GM19395 (cell line): ENCODE measurements at regions not wholly inside any gene's neighbourhood (a gene's known extent, or its start where the extent isn't known, plus 50 kb on each side); places are given as distances from the start of the nearest gene placed in this dataset.
A peak's percentile ranks its signal among the peaks of the same experiment; 100 is the strongest.

Experiments used
- ATAC-seq: cut with Tn5 transposase; IDR thresholded peaks from one replicate; pipeline ENCODE4 v1.9.1; 2021; ENCODE audit warnings: mild to moderate bottlenecking, moderate library complexity; ENCODE audit not compliant: unreplicated experiment

- ATAC-seq: no peak
Observed at GRCh38 chr19:29263305-29264135, 50.6 kb upstream of the UQCRFS1 start.

GRCh38 chr19:29264897-29265296, 51.9 kb upstream of the UQCRFS1 start:
- ATAC-seq: no peak

GRCh38 chr19:29265436-29265835, 52.5 kb upstream of the UQCRFS1 start:
- no peak for ATAC-seq

GRCh38 chr19:29266001-29266400, 53.0 kb upstream of the UQCRFS1 start:
- ATAC-seq: no peak

GRCh38 chr19:29266603-29267002, 53.7 kb upstream of the UQCRFS1 start:
- no peak for ATAC-seq

GRCh38 chr19:29267701-29268100, 54.8 kb upstream of the UQCRFS1 start:
- no peak for ATAC-seq

- no peak for ATAC-seq
Observed at GRCh38 chr19:29268103-29268502, 55.2 kb upstream of the UQCRFS1 start.

GRCh38 chr19:29268721-29269393, 55.9 kb upstream of the UQCRFS1 start:
- ATAC-seq: no peak

- no peak for ATAC-seq
Observed at GRCh38 chr19:29269641-29270040, 56.7 kb upstream of the UQCRFS1 start.

GRCh38 chr19:29271341-29271740, 58.4 kb upstream of the UQCRFS1 start:
- ATAC-seq: no peak

- ATAC-seq: no peak
Observed at GRCh38 chr19:29271911-29272310, 59.0 kb upstream of the UQCRFS1 start.

- no peak for ATAC-seq
Observed at GRCh38 chr19:29273000-29273640, 60.2 kb upstream of the UQCRFS1 start.

- ATAC-seq: no peak
Observed at GRCh38 chr19:29275266-29275665, 62.3 kb upstream of the UQCRFS1 start.

- peak; percentile 100 for ATAC-seq
Observed at GRCh38 chr19:29277102-29277501, 64.2 kb upstream of the UQCRFS1 start.

- ATAC-seq: no peak
Observed at GRCh38 chr19:29278716-29279115, 65.8 kb upstream of the UQCRFS1 start.

GRCh38 chr19:29283366-29283765, 70.4 kb upstream of the UQCRFS1 start:
- no peak for ATAC-seq

- ATAC-seq: no peak
Observed at GRCh38 chr19:29285187-29285687, 72.3 kb upstream of the UQCRFS1 start.

GRCh38 chr19:29285878-29286277, 72.9 kb upstream of the UQCRFS1 start:
- no peak for ATAC-seq

GRCh38 chr19:29287061-29287460, 74.1 kb upstream of the UQCRFS1 start:
- ATAC-seq: no peak

- ATAC-seq: no peak
Observed at GRCh38 chr19:29288256-29288655, 75.3 kb upstream of the UQCRFS1 start.

GRCh38 chr19:29289020-29289419, 76.1 kb upstream of the UQCRFS1 start:
- no peak for ATAC-seq

GRCh38 chr19:29290853-29291252, 77.9 kb upstream of the UQCRFS1 start:
- ATAC-seq: no peak
